GM18511 (cell line): ENCODE measurements at regions not wholly inside any gene's neighbourhood (a gene's known extent, or its start where the extent isn't known, plus 50 kb on each side); places are given as distances from the start of the nearest gene placed in this dataset.

Source experiments
- ATAC-seq: cut with Tn5 transposase; IDR thresholded peaks from one replicate; pipeline ENCODE4 v1.9.1; 2021; ENCODE audit warnings: mild to moderate bottlenecking, moderate library complexity; ENCODE audit not compliant: unreplicated experiment

GRCh38 chr6:125537090-125537489, 212.3 kb upstream of the HEY2 start:
- no peak for ATAC-seq

- no peak for ATAC-seq
Observed at GRCh38 chr6:125539892-125540291, 209.5 kb upstream of the HEY2 start.

DNA sequence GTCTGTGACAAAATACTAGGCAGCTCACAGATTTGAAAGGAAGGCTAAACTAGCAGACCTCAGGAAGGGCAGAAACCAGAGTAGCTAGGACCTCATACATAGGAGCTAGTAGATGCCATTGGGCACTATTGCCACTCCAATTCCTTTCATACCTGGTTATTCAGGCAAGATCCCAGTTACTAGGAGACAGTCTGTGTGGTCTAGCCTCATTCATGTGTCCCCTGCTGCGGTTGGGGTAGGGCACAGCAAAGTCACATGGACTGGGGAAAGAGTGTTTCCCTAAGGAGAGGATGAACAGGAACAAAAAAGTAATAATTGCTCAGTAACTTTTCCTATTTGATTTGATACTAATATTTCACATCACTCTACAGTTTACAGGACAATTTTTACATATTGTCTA, 204.6 kb upstream of the HEY2 start:
- ATAC-seq: no peak

DNA sequence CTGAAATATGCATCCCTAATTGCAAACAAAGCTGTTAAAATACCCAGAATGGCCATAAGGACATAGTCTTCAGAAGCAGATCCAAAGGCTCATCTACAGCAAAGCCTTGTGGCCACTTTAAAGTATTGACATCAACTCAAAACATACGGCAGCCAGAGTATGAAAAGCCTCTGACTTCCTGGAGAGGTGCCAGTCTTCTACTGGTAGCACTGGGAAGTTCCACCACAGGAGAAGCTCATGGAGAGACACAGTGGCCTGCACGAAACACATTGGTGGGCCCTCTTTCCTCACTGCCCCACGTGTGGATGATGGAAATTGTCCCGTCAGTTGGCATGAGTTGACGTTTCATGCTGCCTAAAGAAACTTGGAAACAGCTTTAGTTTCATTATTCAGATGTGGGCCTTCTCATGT, 202.6 kb upstream of the HEY2 start:
- ATAC-seq: no peak

GRCh38 chr6:125547381-125547780, 202.1 kb upstream of the HEY2 start:
- ATAC-seq: no peak

GRCh38 chr6:125549202-125549884, 200.1 kb upstream of the HEY2 start:
- no peak for ATAC-seq

- no peak for ATAC-seq
Observed at GRCh38 chr6:125550892-125551291, 198.5 kb upstream of the HEY2 start.

DNA sequence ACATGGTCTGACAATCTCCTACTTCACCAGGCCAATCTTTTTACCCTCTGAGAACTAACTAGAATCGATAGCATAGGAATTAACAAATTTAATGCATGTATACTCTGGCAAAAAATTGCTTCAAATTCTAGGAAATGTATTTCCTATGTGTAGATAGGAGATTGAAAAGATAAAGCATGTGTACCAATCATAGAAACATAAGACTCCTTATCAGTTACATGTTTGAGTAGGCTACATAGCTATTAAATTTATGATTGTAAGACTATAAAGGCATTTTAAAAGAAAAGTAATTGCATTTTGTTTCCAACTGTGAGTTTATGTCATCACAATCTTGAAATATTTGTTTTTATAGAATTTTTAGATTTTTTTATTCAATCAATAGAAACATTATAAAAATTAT, 196.6 kb upstream of the HEY2 start:
- no peak for ATAC-seq

- ATAC-seq: no peak
Observed at GRCh38 chr6:125554456-125554855, 195.0 kb upstream of the HEY2 start.

- ATAC-seq: no peak
Observed at GRCh38 chr6:125558241-125558843, 191.1 kb upstream of the HEY2 start.

DNA sequence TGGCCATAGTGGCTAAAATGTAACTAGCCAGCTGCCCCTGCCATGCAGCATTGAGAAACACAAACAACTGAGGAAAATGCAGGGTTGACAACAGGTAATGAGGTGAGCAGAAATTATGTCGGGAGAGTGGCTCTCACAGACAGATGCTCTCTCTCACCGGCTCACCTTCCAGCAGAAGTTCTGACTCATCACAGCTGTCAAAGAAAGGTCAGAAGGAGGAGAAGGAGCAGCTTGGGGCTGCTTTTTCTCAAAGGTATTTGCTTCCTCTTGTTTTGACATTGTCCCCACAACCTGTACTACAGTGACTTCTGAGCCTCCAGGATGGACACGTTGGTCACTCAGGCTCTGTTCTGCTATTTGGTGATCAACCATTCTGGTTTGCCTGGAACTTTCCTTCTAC, 190.5 kb upstream of the HEY2 start:
- ATAC-seq: no peak

DNA sequence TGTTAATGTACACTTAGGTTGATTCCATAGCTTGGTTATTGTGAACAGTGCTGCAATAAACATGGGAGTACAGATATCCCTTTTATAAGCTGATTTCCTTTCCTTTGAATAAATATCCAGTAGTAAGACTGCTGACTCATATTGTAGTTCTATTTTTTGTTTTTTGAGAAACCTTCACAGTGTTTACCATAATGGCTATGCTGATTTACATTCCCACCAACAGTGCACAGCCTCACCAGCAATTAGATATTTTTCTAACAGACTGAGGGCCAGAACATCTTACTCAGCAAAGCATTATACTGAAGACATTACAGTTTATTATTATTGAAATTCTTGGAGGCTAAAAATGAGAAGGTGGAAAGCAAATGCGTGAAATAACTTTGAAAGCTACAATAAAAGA, 187.3 kb upstream of the HEY2 start:
- no peak for ATAC-seq

DNA sequence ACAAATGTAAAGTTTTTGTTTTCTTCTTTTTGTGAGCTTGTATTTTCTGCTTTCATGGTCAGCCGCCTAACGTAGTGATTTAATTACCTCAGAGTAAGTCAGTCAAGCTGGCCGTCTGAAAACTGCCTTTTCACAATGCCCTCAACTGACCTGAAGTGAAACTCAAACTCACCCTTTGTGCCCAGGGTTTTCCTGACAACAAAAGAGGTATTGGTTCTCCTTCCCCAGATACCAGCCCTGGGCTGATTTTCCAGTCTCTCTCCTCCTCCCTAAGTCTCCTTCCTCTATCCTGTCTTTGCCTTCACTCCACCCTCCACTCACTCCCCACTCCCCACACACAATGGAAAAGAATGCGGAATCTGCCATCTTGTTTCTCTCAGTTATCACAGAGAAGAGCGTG, 184.5 kb upstream of the HEY2 start:
- ATAC-seq: no peak

GRCh38 chr6:125567407-125567806, 182.0 kb upstream of the HEY2 start:
- no peak for ATAC-seq

DNA sequence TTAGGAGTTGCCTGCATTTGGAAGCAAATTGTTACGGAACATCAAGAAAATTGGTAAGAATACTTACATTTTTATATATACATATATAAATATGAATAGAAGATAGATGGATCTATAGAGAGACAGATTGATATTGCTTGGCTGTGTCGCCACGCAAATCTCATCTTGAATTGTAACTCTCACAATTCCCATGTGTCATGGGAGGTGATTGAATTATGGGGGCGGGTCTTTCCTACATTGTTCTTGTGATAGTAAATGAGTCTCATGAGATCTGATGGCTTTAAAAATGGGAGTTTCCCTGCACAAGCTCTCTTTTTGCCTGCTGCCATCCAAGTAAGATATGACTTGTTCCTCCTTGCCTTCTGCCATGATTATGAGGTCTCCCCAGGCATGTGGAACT, 180.8 kb upstream of the HEY2 start:
- no peak for ATAC-seq

GRCh38 chr6:125570526-125570925, 178.9 kb upstream of the HEY2 start:
- ATAC-seq: no peak

GRCh38 chr6:125571207-125571755, 178.2 kb upstream of the HEY2 start:
- ATAC-seq: no peak

DNA sequence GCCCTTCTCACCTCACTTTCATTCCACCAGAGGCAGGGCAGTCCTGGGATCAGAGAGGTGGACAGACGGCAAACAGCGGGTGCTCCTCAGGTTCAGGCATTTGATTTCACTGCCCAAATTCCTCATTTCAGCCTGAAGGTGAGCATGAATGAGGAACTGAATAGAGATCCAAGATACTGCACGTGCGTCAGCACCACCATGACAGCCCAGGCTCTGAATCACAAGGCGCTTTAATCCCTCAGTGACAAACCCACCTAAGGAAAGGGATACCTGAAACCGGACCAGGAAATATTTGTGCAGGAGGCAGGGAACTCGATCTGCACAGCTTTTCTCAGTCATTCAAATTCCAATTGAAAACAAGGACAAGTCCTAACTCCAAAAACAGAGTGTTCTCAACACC, 174.8 kb upstream of the HEY2 start:
- ATAC-seq: no peak

GRCh38 chr6:125577124-125577662, 172.2 kb upstream of the HEY2 start:
- ATAC-seq: no peak

- no peak for ATAC-seq
Observed at GRCh38 chr6:125584468-125584939, 164.9 kb upstream of the HEY2 start.

GRCh38 chr6:125585470-125585869, 164.0 kb upstream of the HEY2 start:
- ATAC-seq: no peak

- ATAC-seq: no peak
Observed at GRCh38 chr6:125586074-125586473, 163.4 kb upstream of the HEY2 start.
